Activated naive CD4-positive, alpha-beta T cell treated with anti-CD3 and anti-CD28 coated beads for 36 hours (primary cell): ENCODE measurements at regions not wholly inside any gene's neighbourhood (a gene's known extent, or its start where the extent isn't known, plus 50 kb on each side); places are given as distances from the start of the nearest gene placed in this dataset.

Source experiments
- CTCF ChIA-PET: fragments of 350-600 bp; sonication (Branson Sonifier 250); formaldehyde crosslinking; loops from one replicate; lab custom pipeline; 2021; ENCODE audit warnings: antibody characterized with exemption; lab: Charles Lee
- DNase-seq: peaks from one replicate; pipeline ENCODE4 v3.0.0-alpha.2; 2020
- H3K27ac Mint-ChIP-seq: one replicate; pipeline ENCODE4 v1.8.0; 2021; ENCODE audit warnings: mild to moderate bottlenecking, mixed read lengths
- H3K27me3 Mint-ChIP-seq: one replicate; pipeline ENCODE4 v1.8.0; 2021; ENCODE audit warnings: low read depth, mixed read lengths
- H3K36me3 Mint-ChIP-seq: one replicate; pipeline ENCODE4 v1.8.0; 2021; ENCODE audit warnings: low read depth, mixed read lengths
- H3K4me1 Mint-ChIP-seq: one replicate; pipeline ENCODE4 v1.8.0; 2021; ENCODE audit warnings: low read depth, mixed read lengths
- H3K4me3 Mint-ChIP-seq: one replicate; pipeline ENCODE4 v1.8.0; 2021; ENCODE audit warnings: mild to moderate bottlenecking, moderate library complexity, mixed read lengths
- H3K9me3 Mint-ChIP-seq: one replicate; pipeline ENCODE4 v1.8.0; 2021; ENCODE audit warnings: mixed read lengths
- intact Hi-C: fragments of 100-400 bp; cut with micrococcal nuclease; formaldehyde crosslinking; loops from one replicate; pipeline ENCODE4 v1.15.1; 2023

GRCh38 chr3:165897137-165897536 is 59.9 kb upstream of the BCHE start:
- no peak for DNase-seq
- H3K4me1 Mint-ChIP-seq = no peaks in the 10 kb centered on the region
- H3K27ac Mint-ChIP-seq = no peak overlapping the region
- peaks cover 5% of the 10 kb centered on the region for H3K9me3 Mint-ChIP-seq
- no peaks in the 10 kb centered on the region for H3K36me3 Mint-ChIP-seq
- intact Hi-C loops = no loop called here
- no peak overlapping the region for H3K4me3 Mint-ChIP-seq
- no peaks in the 10 kb centered on the region for H3K27me3 Mint-ChIP-seq
- CTCF ChIA-PET = no interaction called here

- peak; percentile 11 for DNase-seq
- H3K27me3 Mint-ChIP-seq = no peaks in the 10 kb centered on the region
- CTCF ChIA-PET = interaction anchor here (0.5 kb wide), 1 partner anchor 17 kb away, joined by 4 read pairs; no protein-coding TSS in a partner anchor
- intact Hi-C loops = no loop called here
- no peak overlapping the region for H3K4me3 Mint-ChIP-seq
- H3K9me3 Mint-ChIP-seq = peaks cover 3% of the 10 kb centered on the region
- no peak overlapping the region for H3K27ac Mint-ChIP-seq
- no peaks in the 10 kb centered on the region for H3K4me1 Mint-ChIP-seq
- H3K36me3 Mint-ChIP-seq = no peaks in the 10 kb centered on the region
Measured at GRCh38 chr3:165895919-165896318, 58.7 kb upstream of the BCHE start.

- Mint-ChIP-seq H3K4me1 (no peaks in the 10 kb centered on the region), H3K4me3 (no peak overlapping the region), H3K27me3 (no peaks in the 10 kb centered on the region), H3K9me3 (peaks cover 2% of the 10 kb centered on the region), H3K36me3 (no peaks in the 10 kb centered on the region), H3K27ac (no peak overlapping the region)
- intact Hi-C loops = no loop called here
- no peak for DNase-seq
- CTCF ChIA-PET = no interaction called here
Measured at GRCh38 chr3:165892565-165892964, 55.3 kb upstream of the BCHE start.
